HEK293 (cell line): ENCODE measurements at regions not wholly inside any gene's neighbourhood (a gene's known extent, or its start where the extent isn't known, plus 50 kb on each side); places are given as distances from the start of the nearest gene placed in this dataset.

Experiments used
- CTCF ChIP-seq: fragments of 450-650 bp; formaldehyde crosslinking; IDR thresholded peaks from 2 replicates; pipeline ENCODE4 v1.5.1; 2016; ENCODE audit warnings: missing biosample characterization, missing genetic modification characterization
- SETDB1 ChIP-seq: IDR thresholded peaks from one replicate; pipeline ENCODE4 v1.6.1; 2017; ENCODE audit warnings: mild to moderate bottlenecking, low read length, moderate library complexity, mixed read lengths; ENCODE audit not compliant: insufficient read length
- YY1 ChIP-seq: fragments of 450-650 bp; formaldehyde crosslinking; IDR thresholded peaks from 2 replicates; pipeline ENCODE4 v1.5.1; 2018; ENCODE audit warnings: missing biosample characterization, missing genetic modification characterization
- ZNF175 ChIP-seq: fragments of 450-650 bp; formaldehyde crosslinking; IDR thresholded peaks from 2 replicates; pipeline ENCODE4 v1.5.1; 2016; ENCODE audit warnings: missing biosample characterization, missing genetic modification characterization
- ZNF302 ChIP-seq: fragments of 450-650 bp; formaldehyde crosslinking; IDR thresholded peaks from 2 replicates; pipeline ENCODE4 v1.5.1; 2016; ENCODE audit warnings: missing biosample characterization, missing genetic modification characterization, low read depth
- ZSCAN30 ChIP-seq: fragments of 450-650 bp; IDR thresholded peaks from 2 replicates; pipeline ENCODE4 v1.5.1; 2018; ENCODE audit warnings: missing biosample characterization, mild to moderate bottlenecking, missing genetic modification characterization, moderate library complexity

GRCh38 chr4:85175190-85175589 lies 208.7 kb upstream of the WDFY3 start:
- TF ChIP-seq ZNF175 (tag by site-specific recombination) = no peak
- TF ChIP-seq ZSCAN30 (tag by site-specific recombination) = no peak
- no peak for TF ChIP-seq SETDB1
- no peak for TF ChIP-seq YY1
- TF ChIP-seq ZNF302 = no peak
- TF ChIP-seq CTCF (tag by site-specific recombination) = no peak
